T-helper 1 cell (primary cell): ENCODE measurements at regions not wholly inside any gene's neighbourhood (a gene's known extent, or its start where the extent isn't known, plus 50 kb on each side); places are given as distances from the start of the nearest gene placed in this dataset.

Source experiments
- DNase-seq, 5 donors: peaks; one replicate each; pipeline ENCODE4 v3.0.0-alpha.2; 2012 to 2020

GRCh38 chr3:124201226-124201625, 209.3 kb upstream of the ROPN1 start:
- DNase-seq = no peak

- DNase-seq = no peak
Observed at GRCh38 chr3:124201786-124202185, 209.9 kb upstream of the ROPN1 start.

- no peak for DNase-seq
Observed at GRCh38 chr3:124202754-124203153, 210.8 kb upstream of the ROPN1 start.

GRCh38 chr3:124203292-124203691, 211.4 kb upstream of the ROPN1 start:
- DNase-seq = no peak

GRCh38 chr3:124206225-124207055, 214.5 kb upstream of the ROPN1 start:
- DNase-seq = no peak

GRCh38 chr3:124207077-124207476, 215.2 kb upstream of the ROPN1 start:
- no peak for DNase-seq

GRCh38 chr3:124207873-124208485, 216.1 kb upstream of the ROPN1 start:
- DNase-seq = no peak

- DNase-seq = no peak
Observed at GRCh38 chr3:124209426-124209825, 217.5 kb upstream of the ROPN1 start.

GRCh38 chr3:124210899-124211298, 219.0 kb upstream of the ROPN1 start:
- DNase-seq = no peak

GRCh38 chr3:124213641-124214040, 221.7 kb upstream of the ROPN1 start:
- no peak for DNase-seq

- DNase-seq = peak in 1 of 5 donors; percentile 10
Observed at GRCh38 chr3:124217542-124217941, 225.6 kb upstream of the ROPN1 start.

GRCh38 chr3:124221422-124221821, 229.5 kb upstream of the ROPN1 start:
- no peak for DNase-seq

- no peak for DNase-seq
Observed at GRCh38 chr3:124223853-124224252, 231.9 kb upstream of the ROPN1 start.

- no peak for DNase-seq
Observed at GRCh38 chr3:124227150-124227630, 235.3 kb upstream of the ROPN1 start.

GRCh38 chr3:124229420-124229819, 237.5 kb upstream of the ROPN1 start:
- DNase-seq = no peak

- DNase-seq = no peak
Observed at GRCh38 chr3:124229836-124230235, 237.9 kb upstream of the ROPN1 start.

- DNase-seq = no peak
Observed at GRCh38 chr3:124230432-124230831, 238.5 kb upstream of the ROPN1 start.

- no peak for DNase-seq
Observed at GRCh38 chr3:124230998-124231397, 239.1 kb upstream of the ROPN1 start.

GRCh38 chr3:124234852-124235252, 242.9 kb upstream of the ROPN1 start:
- no peak for DNase-seq

- DNase-seq = no peak
Observed at GRCh38 chr3:124235446-124235845, 243.5 kb upstream of the ROPN1 start.

GRCh38 chr3:124243177-124243859, 251.4 kb upstream of the ROPN1 start:
- DNase-seq = no peak

GRCh38 chr3:124246376-124246775, 254.5 kb upstream of the ROPN1 start:
- no peak for DNase-seq

GRCh38 chr3:124246949-124247348, 255.0 kb upstream of the ROPN1 start:
- DNase-seq = no peak
